Chondrocyte (in vitro differentiated cells): ENCODE measurements at regions not wholly inside any gene's neighbourhood (a gene's known extent, or its start where the extent isn't known, plus 50 kb on each side); places are given as distances from the start of the nearest gene placed in this dataset.

ENCODE experiments used
- DNase-seq: peaks from one replicate; pipeline ENCODE4 v3.0.0; 2021; ENCODE audit warnings: mixed read lengths, low spot score
- H3K27ac Mint-ChIP-seq: one replicate; pipeline ENCODE4 v1.8.0; 2021; ENCODE audit warnings: mild to moderate bottlenecking, moderate library complexity, mixed read lengths; ENCODE audit not compliant: unreplicated experiment
- H3K27me3 Mint-ChIP-seq: 2 replicates; pipeline ENCODE4 v1.8.0; 2021; ENCODE audit warnings: low read depth, mixed read lengths
- H3K36me3 Mint-ChIP-seq: 2 replicates; pipeline ENCODE4 v1.8.0; 2021; ENCODE audit warnings: low read depth, mixed read lengths
- H3K4me1 Mint-ChIP-seq: 2 replicates; pipeline ENCODE4 v1.8.0; 2021; ENCODE audit warnings: low read depth, mild to moderate bottlenecking, mixed read lengths
- H3K4me3 Mint-ChIP-seq: one replicate; pipeline ENCODE4 v1.8.0; 2021; ENCODE audit warnings: mild to moderate bottlenecking, moderate library complexity, mixed read lengths; ENCODE audit not compliant: unreplicated experiment
- H3K9me3 Mint-ChIP-seq: 2 replicates; pipeline ENCODE4 v1.8.0; 2021; ENCODE audit warnings: low read depth, mixed read lengths
- TF ChIP-seq, protein P1 (sequence below): fragments of 200-600 bp; sonication (generic); IDR thresholded peaks from 2 replicates; pipeline ENCODE4 v1.5.0; 2021; ENCODE audit warnings: antibody characterized with exemption, mild to moderate bottlenecking, moderate library complexity

DNA sequence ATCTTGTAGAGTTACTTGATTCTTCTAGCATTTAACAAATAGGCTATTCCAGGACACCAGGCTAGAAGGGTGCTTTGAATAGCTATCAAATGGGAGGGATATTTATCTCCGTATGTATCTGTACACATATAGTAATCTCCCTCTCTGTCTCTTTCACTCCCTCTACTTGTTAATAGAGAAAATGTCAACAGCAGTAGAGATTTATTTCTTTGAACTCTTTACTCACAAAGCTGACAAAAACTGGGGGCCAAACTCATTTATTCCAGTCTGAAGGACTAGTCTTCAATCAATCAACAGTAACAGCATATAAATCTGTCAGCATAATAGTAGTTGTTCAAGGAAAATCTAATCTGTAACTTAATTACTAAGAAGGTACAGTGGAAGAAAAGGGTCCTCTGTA is 78.2 kb upstream of the FER start:
- Mint-ChIP-seq H3K27ac (no peak overlapping the region), H3K9me3 (peaks cover 4% of the 10 kb centered on the region), H3K4me3 (no peak overlapping the region), H3K36me3 (no peaks in the 10 kb centered on the region), H3K4me1 (peaks cover 5% of the 10 kb centered on the region), H3K27me3 (no peaks in the 10 kb centered on the region)
- DNase-seq: no peak
- TF ChIP-seq, protein P1, sequence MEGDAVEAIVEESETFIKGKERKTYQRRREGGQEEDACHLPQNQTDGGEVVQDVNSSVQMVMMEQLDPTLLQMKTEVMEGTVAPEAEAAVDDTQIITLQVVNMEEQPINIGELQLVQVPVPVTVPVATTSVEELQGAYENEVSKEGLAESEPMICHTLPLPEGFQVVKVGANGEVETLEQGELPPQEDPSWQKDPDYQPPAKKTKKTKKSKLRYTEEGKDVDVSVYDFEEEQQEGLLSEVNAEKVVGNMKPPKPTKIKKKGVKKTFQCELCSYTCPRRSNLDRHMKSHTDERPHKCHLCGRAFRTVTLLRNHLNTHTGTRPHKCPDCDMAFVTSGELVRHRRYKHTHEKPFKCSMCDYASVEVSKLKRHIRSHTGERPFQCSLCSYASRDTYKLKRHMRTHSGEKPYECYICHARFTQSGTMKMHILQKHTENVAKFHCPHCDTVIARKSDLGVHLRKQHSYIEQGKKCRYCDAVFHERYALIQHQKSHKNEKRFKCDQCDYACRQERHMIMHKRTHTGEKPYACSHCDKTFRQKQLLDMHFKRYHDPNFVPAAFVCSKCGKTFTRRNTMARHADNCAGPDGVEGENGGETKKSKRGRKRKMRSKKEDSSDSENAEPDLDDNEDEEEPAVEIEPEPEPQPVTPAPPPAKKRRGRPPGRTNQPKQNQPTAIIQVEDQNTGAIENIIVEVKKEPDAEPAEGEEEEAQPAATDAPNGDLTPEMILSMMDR: no peak

DNA sequence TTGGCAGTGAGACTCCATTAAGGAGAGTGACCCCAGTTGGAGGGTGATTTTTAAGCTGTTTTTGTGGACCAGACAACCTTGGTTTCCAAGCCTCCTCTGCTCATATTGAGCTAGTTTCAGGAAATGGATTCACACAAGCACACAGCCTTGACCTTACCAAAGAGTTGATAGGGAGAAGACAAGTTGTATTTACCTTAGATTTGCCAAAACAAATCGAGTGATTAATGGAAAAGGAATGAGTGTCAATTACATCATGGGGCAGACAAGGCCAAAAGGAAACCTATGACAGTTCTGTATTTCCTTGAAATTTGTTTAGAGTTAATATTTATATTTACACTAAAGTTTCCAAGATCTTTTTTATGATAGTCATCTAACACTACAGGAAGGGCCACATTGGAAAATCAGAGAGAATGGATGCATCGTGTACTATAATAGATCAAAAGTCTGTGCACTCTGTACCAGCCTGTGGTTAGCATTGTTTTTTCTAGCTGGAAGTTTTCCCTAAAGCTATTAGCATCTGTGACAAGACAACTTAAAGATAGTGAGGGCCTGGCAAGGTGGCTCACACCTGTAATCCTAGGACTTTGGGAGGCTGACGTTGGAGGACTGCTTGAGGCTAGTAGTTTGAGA is 86.0 kb upstream of the FER start:
- Mint-ChIP-seq H3K27ac (no peak overlapping the region), H3K4me3 (no peak overlapping the region), H3K36me3 (peaks cover 2% of the 10 kb centered on the region), H3K9me3 (peaks cover 6% of the 10 kb centered on the region), H3K4me1 (peaks cover 5% of the 10 kb centered on the region), H3K27me3 (no peaks in the 10 kb centered on the region)
- no peak for DNase-seq
- TF ChIP-seq, protein P1: no peak

DNA sequence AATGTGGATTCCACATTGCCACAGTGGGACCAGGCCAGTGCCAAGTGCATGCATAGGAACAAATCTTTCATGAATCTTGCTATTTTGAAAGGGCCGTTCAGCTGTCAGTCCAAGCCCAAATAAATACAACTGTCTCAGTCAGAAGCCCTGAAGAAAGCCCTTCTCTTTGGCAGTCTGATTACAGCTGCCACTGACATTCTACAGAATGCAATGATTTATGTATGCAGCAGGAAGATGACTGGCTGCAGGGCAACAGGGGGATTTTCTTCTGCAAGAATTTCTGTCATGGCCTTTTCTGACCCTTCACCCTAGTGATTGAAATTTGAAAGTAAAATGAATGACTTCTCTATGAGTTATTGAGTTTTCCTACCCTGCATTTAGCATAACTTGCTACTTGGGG is 86.7 kb upstream of the FER start:
- H3K9me3 Mint-ChIP-seq: peaks cover 6% of the 10 kb centered on the region
- no peak for DNase-seq
- no peak overlapping the region for H3K27ac Mint-ChIP-seq
- TF ChIP-seq, protein P1: no peak
- H3K36me3 Mint-ChIP-seq: peaks cover 2% of the 10 kb centered on the region
- H3K4me1 Mint-ChIP-seq: peaks cover 8% of the 10 kb centered on the region
- H3K27me3 Mint-ChIP-seq: no peaks in the 10 kb centered on the region
- no peak overlapping the region for H3K4me3 Mint-ChIP-seq

DNA sequence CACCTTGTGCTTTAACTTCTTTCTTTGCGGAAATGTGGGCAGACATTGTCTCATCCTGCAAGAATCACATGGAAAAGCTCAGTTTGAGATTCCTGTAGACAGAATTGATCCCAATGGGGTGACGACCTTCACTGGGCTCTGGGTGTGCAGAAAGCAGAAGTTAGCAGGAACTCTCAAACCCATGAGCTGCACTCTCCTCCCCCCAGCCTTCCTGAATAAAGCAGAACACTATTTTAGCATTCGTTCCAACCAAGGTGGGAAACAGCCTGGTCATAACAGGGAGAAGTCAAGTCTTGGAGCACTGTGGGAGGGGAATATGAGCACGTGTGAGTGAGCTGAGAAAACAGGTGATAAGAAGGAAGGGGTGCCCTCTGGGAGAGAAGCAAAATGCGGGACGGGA is 87.4 kb upstream of the FER start:
- peaks cover 12% of the 10 kb centered on the region for H3K4me1 Mint-ChIP-seq
- no peak for DNase-seq
- H3K27me3 Mint-ChIP-seq: no peaks in the 10 kb centered on the region
- H3K4me3 Mint-ChIP-seq: no peak overlapping the region
- peaks cover 6% of the 10 kb centered on the region for H3K9me3 Mint-ChIP-seq
- TF ChIP-seq, protein P1: no peak
- H3K36me3 Mint-ChIP-seq: peaks cover 2% of the 10 kb centered on the region
- H3K27ac Mint-ChIP-seq: no peak overlapping the region

DNA sequence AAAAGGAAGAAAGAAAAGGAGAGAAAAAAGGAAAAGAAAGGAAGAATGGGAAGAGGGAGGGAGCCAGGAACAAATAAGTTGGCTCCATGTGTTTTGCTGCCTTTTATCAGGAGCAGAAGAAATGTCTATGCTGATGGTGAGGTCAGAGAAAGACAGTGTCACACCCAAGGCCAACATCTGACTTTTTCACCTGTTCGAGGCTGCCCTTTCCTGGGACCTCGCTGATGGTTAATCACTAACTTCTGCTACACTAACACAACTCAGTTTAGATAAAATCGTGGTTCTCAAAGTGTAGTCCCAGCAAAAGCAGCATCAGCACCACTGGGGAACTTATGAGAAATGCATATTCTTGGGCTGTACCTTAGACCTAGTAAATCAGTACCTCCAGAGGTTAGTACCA is 88.2 kb upstream of the FER start:
- Mint-ChIP-seq H3K9me3 (peaks cover 6% of the 10 kb centered on the region), H3K27me3 (no peaks in the 10 kb centered on the region)
- DNase-seq: no peak

More for the DNA sequence above, 88.2 kb upstream of the FER start:
- peaks cover 2% of the 10 kb centered on the region for H3K36me3 Mint-ChIP-seq
- H3K27ac Mint-ChIP-seq: no peak overlapping the region
- no peak overlapping the region for H3K4me3 Mint-ChIP-seq
- TF ChIP-seq, protein P1: no peak
- peaks cover 12% of the 10 kb centered on the region for H3K4me1 Mint-ChIP-seq
